ENCODE measurements at regions not wholly inside any gene's neighbourhood (a gene's known extent, or its start where the extent isn't known, plus 50 kb on each side); places are given as distances from the start of the nearest gene placed in this dataset.

- TF ChIP-seq CTCF (IDR thresholded peaks at IDR 0.05), result no peak
- Histone ChIP-seq H3K4me3 (no peak overlapping the region), H3K36me3 (ENCODE audit: low read depth, missing control alignments) (no peaks in the 10 kb centered on the region), H3K27ac (no peak overlapping the region), H3K4me1 (no peaks in the 10 kb centered on the region), H3K27me3 (no peaks in the 10 kb centered on the region), H3K9me3 (no peaks in the 10 kb centered on the region)
- WGBS, 2 donors, result 54 to 76% methylated on average over 2 to 4 of the region's 4 CpGs
- intact Hi-C loops (cut with DNase I; ENCODE audit: low total_unique reads), result no loop called here
- no peak for DNase-seq
These were observed 209.7 kb upstream of the PWP1 start for GRCh38 chr12:107475900-107476299.

- DNase-seq, result no peak
- H3K9me3 ChIP-seq, result no peaks in the 10 kb centered on the region
- intact Hi-C loops (cut with DNase I; ENCODE audit: low total_unique reads), result no loop called here
- no peak for TF ChIP-seq POLR2A (IDR thresholded peaks at IDR 0.05)
- no peak for TF ChIP-seq CTCF (IDR thresholded peaks at IDR 0.05)
- H3K27ac ChIP-seq, result no peak overlapping the region
- 91 to 97% methylated on average over 7 of the region's 7 CpGs for WGBS, 2 donors
- no peaks in the 10 kb centered on the region for H3K36me3 ChIP-seq (ENCODE audit: low read depth, missing control alignments)
- no peaks in the 10 kb centered on the region for H3K4me1 ChIP-seq
- no peak overlapping the region for H3K4me3 ChIP-seq
- no peaks in the 10 kb centered on the region for H3K27me3 ChIP-seq
These were observed 208.6 kb upstream of the PWP1 start for GRCh38 chr12:107477018-107477417.

- no peak for TF ChIP-seq POLR2A (IDR thresholded peaks at IDR 0.05)
- TF ChIP-seq CTCF (IDR thresholded peaks at IDR 0.05), result no peak
- Histone ChIP-seq H3K4me1 (no peaks in the 10 kb centered on the region), H3K4me3 (no peak overlapping the region), H3K27me3 (no peaks in the 10 kb centered on the region), H3K27ac (no peak overlapping the region), H3K36me3 (ENCODE audit: low read depth, missing control alignments) (no peaks in the 10 kb centered on the region), H3K9me3 (no peaks in the 10 kb centered on the region)
- DNase-seq, result no peak
- intact Hi-C loops (cut with DNase I; ENCODE audit: low total_unique reads), result no loop called here
- 93 to 95% methylated on average over 2 of the region's 2 CpGs for WGBS, 2 donors
These were observed 207.5 kb upstream of the PWP1 start for GRCh38 chr12:107477947-107478610.

GRCh38 chr12:107478881-107479280 lies 206.7 kb upstream of the PWP1 start:
- H3K27me3 ChIP-seq, result no peaks in the 10 kb centered on the region
- DNase-seq, result no peak
- H3K36me3 ChIP-seq (ENCODE audit: low read depth, missing control alignments), result no peaks in the 10 kb centered on the region
- intact Hi-C loops (cut with DNase I; ENCODE audit: low total_unique reads), result no loop called here
- H3K4me1 ChIP-seq, result no peaks in the 10 kb centered on the region
- WGBS, 2 donors, result 82 to 93% methylated on average over 1 of the region's 1 CpG
- no peak overlapping the region for H3K4me3 ChIP-seq
- no peaks in the 10 kb centered on the region for H3K9me3 ChIP-seq
- TF ChIP-seq CTCF (IDR thresholded peaks at IDR 0.05) (no peak), POLR2A (IDR thresholded peaks at IDR 0.05) (no peak)
- no peak overlapping the region for H3K27ac ChIP-seq

Data from testis (tissue), 2 donors.